ENCODE measurements at regions not wholly inside any gene's neighbourhood (a gene's known extent, or its start where the extent isn't known, plus 50 kb on each side); places are given as distances from the start of the nearest gene placed in this dataset.
A peak's percentile ranks its signal among the peaks of the same experiment; 100 is the strongest.

GRCh38 chr2:133843551-133843950, 275.3 kb upstream of the NCKAP5 start:
- Histone ChIP-seq H3K4me1 (ENCODE audit: control insufficient read depth in 1 of 2, insufficient read depth in 2 of 2, low read length in 2 of 2) (no peaks in the 10 kb centered on the region), H4K20me1 (ENCODE audit: insufficient read depth) (no peaks in the 10 kb centered on the region), H3K9me2 (ENCODE audit: insufficient read depth) (no peaks in the 10 kb centered on the region), H3K36me3 (ENCODE audit: control insufficient read depth in 1 of 2, insufficient read depth in 2 of 2, low read length in 2 of 2) (no peaks in the 10 kb centered on the region), H3K4me3 (replicated peaks in 1 of 2; ENCODE audit: low read depth in 1 of 2, low read length in 2 of 2) (no peak overlapping the region), H3K9ac (ENCODE audit: low read length) (no peak overlapping the region), H3K27ac (ENCODE audit: low read depth, low read length) (no peak overlapping the region), H2AFZ (ENCODE audit: low read depth, low read length, poor library complexity, severe bottlenecking) (no peak overlapping the region), H3K4me2 (ENCODE audit: low read length) (no peak overlapping the region), H3K79me2 (ENCODE audit: insufficient read depth, low read length) (no peaks in the 10 kb centered on the region), H3K9me3 (ENCODE audit: control insufficient read depth in 1 of 2, insufficient read depth in 1 of 2, low read depth in 1 of 2, low read length in 2 of 2) (no peaks in the 10 kb centered on the region), H3K27me3 (ENCODE audit: insufficient read depth, low read length) (peaks cover 6% of the 10 kb centered on the region; the same call in 1 of the 2 replicates)
- no TSS peak for BruUV-seq (replicated peaks)
- ChIA-PET POLR2A (no interaction called here), CTCF (interaction anchor here (0.9 to 2.7 kb wide), 8 partner anchors 9 to 672 kb away, joined by 3 to 29 read pairs (median 6); no protein-coding TSS in a partner anchor), RAD21 (ENCODE audit: low non-redundant PET in 1 of 2, low total read pairs in 2 of 2, uncharacterized antibody in 2 of 2, unreplicated experiment in 2 of 2) (interaction anchor here in 1 of 2 experiments (1.2 kb wide), 1 partner anchor 63 kb away, joined by 3 read pairs; no protein-coding TSS in a partner anchor)
- DNase-seq (ENCODE audit: low read depth, low spot score) (no peak), ATAC-seq (no peak)
- intact Hi-C loops (cut with micrococcal nuclease), result loop anchor here (10.0 kb wide), 2 partner anchors 669 to 1169 kb away; partner anchors contain the start of gene LYPD1
- TF ChIP-seq POLR2AphosphoS5 (IDR thresholded peaks at IDR 0.05; ENCODE audit: low read depth, low read length) (no peak), YY1 (IDR thresholded peaks at IDR 0.05; ENCODE audit: extremely low read depth, insufficient replicate concordance, low read depth, low read length) (no peak), TCF7L2 (IDR thresholded peaks at IDR 0.05; ENCODE audit: borderline replicate concordance, extremely low read depth, insufficient read depth, insufficient read length) (no peak), EZH2phosphoT487 (IDR thresholded peaks at IDR 0.05; ENCODE audit: borderline replicate concordance) (no peak)

DNA sequence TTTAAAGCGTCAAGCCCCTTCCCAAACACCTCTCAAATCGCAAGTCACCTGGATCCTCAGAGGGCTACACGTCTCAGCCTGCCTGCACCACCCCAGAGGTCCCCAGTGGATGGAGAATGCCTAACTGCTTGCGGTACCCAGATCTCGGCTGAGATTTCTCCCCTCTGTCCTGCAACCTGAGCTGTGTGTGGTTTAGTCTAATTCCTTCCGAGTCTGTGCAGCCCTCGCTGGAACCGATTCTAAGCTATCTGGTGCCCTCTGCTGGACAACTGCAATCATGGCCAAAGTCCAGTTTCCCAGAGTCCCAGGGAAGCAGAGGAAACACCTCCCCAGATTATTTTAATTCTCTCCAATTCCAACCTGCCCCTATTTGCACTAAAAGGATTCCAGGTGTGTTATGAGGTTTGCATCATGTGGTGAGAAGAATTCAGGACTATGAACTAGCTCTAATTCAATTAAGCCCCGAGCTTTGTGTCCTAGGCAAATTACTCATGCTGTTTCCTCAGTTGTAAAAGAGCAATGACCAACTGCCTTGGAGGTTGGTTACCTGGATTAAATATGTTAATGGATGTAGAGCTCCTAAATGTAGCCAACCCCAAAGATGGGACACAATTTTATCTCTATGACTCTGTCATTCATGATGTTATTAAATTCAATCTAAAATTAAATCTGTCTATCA, 276.1 kb upstream of the NCKAP5 start:
- ChIA-PET CTCF (interaction anchor here (0.7 to 2.7 kb wide), 10 partner anchors 9 to 1297 kb away, joined by 3 to 29 read pairs (median 4); no protein-coding TSS in a partner anchor), RAD21 (ENCODE audit: low non-redundant PET in 1 of 2, low total read pairs in 2 of 2, uncharacterized antibody in 2 of 2, unreplicated experiment in 2 of 2) (interaction anchor here (1.0 to 1.2 kb wide), 2 partner anchors 64 to 325 kb away, joined by 3 to 4 read pairs; no protein-coding TSS in a partner anchor), POLR2A (no interaction called here)
- TF ChIP-seq CTCF (IDR thresholded peaks at IDR 0.05 in 2 of 3, conservative IDR thresholded peaks at IDR 0.05 in 1 of 3; ENCODE audit: borderline replicate concordance in 1 of 3, insufficient read depth in 1 of 3, low read depth in 2 of 3, low read length in 2 of 3) (peak; percentile 66 to 94 (median 80); a peak in 5 of 6 replicates), MAX (IDR thresholded peaks at IDR 0.05) (no peak), YY1 (IDR thresholded peaks at IDR 0.05; ENCODE audit: extremely low read depth, insufficient replicate concordance, low read depth, low read length) (peak; percentile 15), RAD21 (IDR thresholded peaks at IDR 0.05; ENCODE audit: low read depth) (peak; percentile 88)
- H3K4me3 ChIP-seq (replicated peaks in 1 of 2; ENCODE audit: low read depth in 1 of 2, low read length in 2 of 2), result no peak overlapping the region
- no peaks in the 10 kb centered on the region for H3K9me3 ChIP-seq (ENCODE audit: control insufficient read depth in 1 of 2, insufficient read depth in 1 of 2, low read depth in 1 of 2, low read length in 2 of 2)
- H2AFZ ChIP-seq (ENCODE audit: low read depth, low read length, poor library complexity, severe bottlenecking), result no peak overlapping the region
- no peak overlapping the region for H3K9ac ChIP-seq (ENCODE audit: low read length)
- no peaks in the 10 kb centered on the region for H3K4me1 ChIP-seq (ENCODE audit: control insufficient read depth in 1 of 2, insufficient read depth in 2 of 2, low read length in 2 of 2)
- no peaks in the 10 kb centered on the region for H3K36me3 ChIP-seq (ENCODE audit: control insufficient read depth in 1 of 2, insufficient read depth in 2 of 2, low read length in 2 of 2)
- H3K79me2 ChIP-seq (ENCODE audit: insufficient read depth, low read length), result no peaks in the 10 kb centered on the region
- no peak overlapping the region for H3K27ac ChIP-seq (ENCODE audit: low read depth, low read length)
- peak; percentile 50 for DNase-seq (ENCODE audit: low read depth, low spot score)
- peak; percentile 94 for ATAC-seq
- BruUV-seq (replicated peaks), result no TSS peak
- H3K27me3 ChIP-seq (ENCODE audit: insufficient read depth, low read length), result peaks cover 6% of the 10 kb centered on the region; the same call in 1 of the 2 replicates
- intact Hi-C loops (cut with micrococcal nuclease), result loop anchor here (1.0 to 10.0 kb wide), 5 partner anchors 325 to 1576 kb away; partner anchors contain the start of gene LYPD1
- H3K9me2 ChIP-seq (ENCODE audit: insufficient read depth), result no peaks in the 10 kb centered on the region
- H3K4me2 ChIP-seq (ENCODE audit: low read length), result no peak overlapping the region
- no peaks in the 10 kb centered on the region for H4K20me1 ChIP-seq (ENCODE audit: insufficient read depth)
